ENCODE measurements at regions not wholly inside any gene's neighbourhood (a gene's known extent, or its start where the extent isn't known, plus 50 kb on each side); places are given as distances from the start of the nearest gene placed in this dataset.
A peak's percentile ranks its signal among the peaks of the same experiment; 100 is the strongest.

DNA sequence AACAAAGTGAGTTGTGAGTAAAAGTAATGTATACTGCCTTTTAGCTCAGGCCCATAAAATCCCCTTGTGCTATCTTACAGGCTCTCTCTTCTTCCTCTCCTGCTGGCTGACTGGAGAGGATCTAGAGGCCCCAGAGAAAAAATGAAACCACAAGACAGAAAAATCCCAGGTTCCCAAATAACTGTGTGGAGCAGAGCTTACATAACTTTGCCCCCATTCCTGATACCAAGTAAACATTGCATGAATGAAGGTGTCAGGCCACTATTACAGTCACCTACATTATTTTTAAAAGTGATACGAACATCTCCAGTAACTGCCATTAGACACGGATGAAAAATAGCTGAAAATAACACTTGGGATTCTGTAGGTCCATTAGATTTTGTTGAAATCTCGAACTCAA, 386.0 kb upstream of the NR5A2 start:
- H3K36me3 ChIP-seq (ENCODE audit: insufficient read depth, low read length): no peaks in the 10 kb centered on the region
- Mint-ChIP-seq H3K27me3 (peaks cover 5 to 6% of the 10 kb centered on the region in 2 donors), H3K9me3 (peaks cover 0 to 9% (median 6%) of the 10 kb centered on the region in 5 donors), H3K36me3 (no peaks in the 10 kb centered on the region), H3K4me3 (no peak overlapping the region), H3K4me1 (no peaks in the 10 kb centered on the region), H3K27ac (no peak overlapping the region)
- no peaks in the 10 kb centered on the region for H3K27me3 ChIP-seq (ENCODE audit: insufficient read depth, low read length, poor library complexity, severe bottlenecking)
- POLR2A ChIA-PET: no interaction called here
- CTCF ChIA-PET: no interaction called here
- no peaks in the 10 kb centered on the region for H3K9me3 ChIP-seq (ENCODE audit: low read length)
- DNase-seq: no peak
- H3K4me1 ChIP-seq (ENCODE audit: insufficient read depth, low read length): no peaks in the 10 kb centered on the region
- no peak overlapping the region for H3K27ac ChIP-seq (ENCODE audit: low read depth, low read length)
- no peak overlapping the region for H3K4me3 ChIP-seq (ENCODE audit: low read length)

DNA sequence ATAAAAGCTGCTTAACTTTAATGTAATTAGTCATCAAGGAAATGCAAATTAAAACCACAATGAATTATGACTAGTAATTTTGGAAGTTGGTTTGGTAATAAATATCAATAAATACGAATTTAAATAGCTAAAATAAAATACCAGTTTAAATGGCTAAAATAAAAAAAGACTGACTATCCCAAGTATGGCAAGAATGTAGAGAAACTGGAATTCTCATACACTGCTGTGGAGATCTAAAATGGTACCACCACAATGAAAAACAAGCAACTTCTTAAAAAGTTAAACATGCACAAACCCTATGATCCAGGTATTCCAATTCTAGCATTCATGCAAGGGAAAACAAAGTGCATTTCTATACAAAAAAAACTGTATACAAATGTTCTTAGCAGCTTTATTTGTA, 382.6 kb upstream of the NR5A2 start:
- Mint-ChIP-seq H3K27me3 (peaks cover 11 to 14% of the 10 kb centered on the region in 2 donors), H3K4me3 (no peak overlapping the region), H3K36me3 (no peaks in the 10 kb centered on the region), H3K4me1 (no peaks in the 10 kb centered on the region), H3K9me3 (peaks cover 0 to 5% (median 2%) of the 10 kb centered on the region in 5 donors), H3K27ac (no peak overlapping the region)
- Histone ChIP-seq H3K4me1 (ENCODE audit: insufficient read depth, low read length) (no peaks in the 10 kb centered on the region), H3K4me3 (ENCODE audit: low read length) (no peak overlapping the region), H3K9me3 (ENCODE audit: low read length) (no peaks in the 10 kb centered on the region), H3K27ac (ENCODE audit: low read depth, low read length) (no peak overlapping the region), H3K36me3 (ENCODE audit: insufficient read depth, low read length) (no peaks in the 10 kb centered on the region), H3K27me3 (ENCODE audit: insufficient read depth, low read length, poor library complexity, severe bottlenecking) (no peaks in the 10 kb centered on the region)
- ChIA-PET CTCF (no interaction called here), POLR2A (no interaction called here)
- DNase-seq: no peak

DNA sequence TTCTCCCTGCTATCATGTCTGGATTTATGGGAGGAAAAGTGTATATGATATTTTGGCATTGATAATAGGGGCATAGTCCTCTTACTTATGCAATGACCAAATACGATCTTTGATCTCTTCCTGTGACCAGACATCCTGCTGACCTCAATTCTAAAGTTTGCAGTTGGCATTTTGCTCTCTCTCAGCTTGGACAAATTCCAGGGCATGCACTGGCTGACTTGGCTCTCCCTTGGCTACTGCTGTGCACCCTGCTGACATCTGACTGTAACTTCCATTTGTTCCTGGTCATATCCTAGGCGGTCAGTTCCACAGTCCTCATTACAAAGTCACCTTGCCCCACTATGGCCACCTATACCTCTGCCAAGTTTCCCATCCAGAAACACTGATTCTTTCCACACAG, 380.7 kb upstream of the NR5A2 start:
- no peaks in the 10 kb centered on the region for H3K4me1 ChIP-seq (ENCODE audit: insufficient read depth, low read length)
- H3K27me3 ChIP-seq (ENCODE audit: insufficient read depth, low read length, poor library complexity, severe bottlenecking): no peaks in the 10 kb centered on the region
- Mint-ChIP-seq H3K4me3 (no peak overlapping the region), H3K27me3 (peaks cover 8 to 15% of the 10 kb centered on the region in 2 donors), H3K4me1 (no peaks in the 10 kb centered on the region), H3K9me3 (peaks cover 0 to 9% (median 3%) of the 10 kb centered on the region in 5 donors), H3K27ac (no peak overlapping the region), H3K36me3 (no peaks in the 10 kb centered on the region)
- H3K9me3 ChIP-seq (ENCODE audit: low read length): no peaks in the 10 kb centered on the region
- DNase-seq: no peak
- CTCF ChIA-PET: no interaction called here
- no peaks in the 10 kb centered on the region for H3K36me3 ChIP-seq (ENCODE audit: insufficient read depth, low read length)
- H3K4me3 ChIP-seq (ENCODE audit: low read length): no peak overlapping the region
- H3K27ac ChIP-seq (ENCODE audit: low read depth, low read length): no peak overlapping the region
- POLR2A ChIA-PET: no interaction called here

DNA sequence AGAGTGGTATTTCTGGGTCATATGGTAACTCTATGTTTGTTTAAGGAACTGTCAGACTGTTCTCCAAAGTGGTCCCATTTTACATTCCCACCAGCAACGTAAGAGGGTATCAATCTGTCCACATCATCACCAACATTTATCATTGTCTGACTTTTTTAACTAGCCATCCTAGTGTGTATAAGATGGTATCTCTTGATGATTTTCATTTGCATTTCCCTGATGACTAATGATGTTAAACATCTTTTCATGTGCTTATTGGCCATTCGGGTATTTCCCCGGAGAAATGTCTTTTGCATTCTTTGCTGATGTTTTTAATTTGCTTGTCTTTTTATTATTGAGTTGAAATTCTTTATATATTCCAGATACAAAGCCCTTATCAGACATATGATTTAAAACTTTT, 370.1 kb upstream of the NR5A2 start:
- H3K4me1 ChIP-seq (ENCODE audit: insufficient read depth, low read length): no peaks in the 10 kb centered on the region
- ChIA-PET CTCF (no interaction called here), POLR2A (no interaction called here)
- Mint-ChIP-seq H3K4me3 (no peak overlapping the region), H3K4me1 (no peaks in the 10 kb centered on the region), H3K27me3 (peaks cover 11 to 27% of the 10 kb centered on the region in 2 donors), H3K9me3 (peaks cover 0 to 2% (median 0%) of the 10 kb centered on the region in 5 donors), H3K27ac (no peak overlapping the region), H3K36me3 (no peaks in the 10 kb centered on the region)
- H3K36me3 ChIP-seq (ENCODE audit: insufficient read depth, low read length): no peaks in the 10 kb centered on the region
- H3K27me3 ChIP-seq (ENCODE audit: insufficient read depth, low read length, poor library complexity, severe bottlenecking): no peaks in the 10 kb centered on the region
- H3K9me3 ChIP-seq (ENCODE audit: low read length): no peaks in the 10 kb centered on the region
- no peak for DNase-seq
- no peak overlapping the region for H3K4me3 ChIP-seq (ENCODE audit: low read length)
- H3K27ac ChIP-seq (ENCODE audit: low read depth, low read length): no peak overlapping the region

DNA sequence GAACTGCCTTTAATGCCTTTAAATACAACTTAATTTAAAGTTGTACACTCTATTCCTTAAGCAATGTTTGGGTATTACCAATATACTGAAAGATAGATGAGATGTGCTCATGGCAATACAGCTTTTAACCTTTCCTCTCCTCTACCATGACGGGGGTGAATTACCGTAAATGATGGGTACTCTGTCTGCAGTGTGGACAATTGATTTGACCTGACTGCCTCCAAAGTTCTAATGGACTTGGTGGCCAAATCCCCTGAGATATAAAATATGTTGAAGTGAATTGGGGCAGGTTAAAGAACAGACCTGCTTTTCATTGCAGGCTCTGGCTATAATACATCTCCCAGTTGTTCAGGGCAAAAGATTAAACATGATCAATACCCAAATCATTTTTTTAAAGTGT, 367.4 kb upstream of the NR5A2 start:
- Histone ChIP-seq H3K36me3 (ENCODE audit: insufficient read depth, low read length) (no peaks in the 10 kb centered on the region), H3K4me1 (ENCODE audit: insufficient read depth, low read length) (no peaks in the 10 kb centered on the region), H3K4me3 (ENCODE audit: low read length) (no peak overlapping the region), H3K9me3 (ENCODE audit: low read length) (no peaks in the 10 kb centered on the region), H3K27ac (ENCODE audit: low read depth, low read length) (no peak overlapping the region), H3K27me3 (ENCODE audit: insufficient read depth, low read length, poor library complexity, severe bottlenecking) (no peaks in the 10 kb centered on the region)
- no peaks in the 10 kb centered on the region for H3K4me1 Mint-ChIP-seq
- DNase-seq: no peak
- no peak overlapping the region for H3K4me3 Mint-ChIP-seq
- CTCF ChIA-PET: no interaction called here
- H3K36me3 Mint-ChIP-seq: no peaks in the 10 kb centered on the region
- H3K27me3 Mint-ChIP-seq: peaks cover 9 to 33% of the 10 kb centered on the region in 2 donors
- H3K9me3 Mint-ChIP-seq: no peaks in the 10 kb centered on the region
- POLR2A ChIA-PET: no interaction called here
- no peak overlapping the region for H3K27ac Mint-ChIP-seq

DNA sequence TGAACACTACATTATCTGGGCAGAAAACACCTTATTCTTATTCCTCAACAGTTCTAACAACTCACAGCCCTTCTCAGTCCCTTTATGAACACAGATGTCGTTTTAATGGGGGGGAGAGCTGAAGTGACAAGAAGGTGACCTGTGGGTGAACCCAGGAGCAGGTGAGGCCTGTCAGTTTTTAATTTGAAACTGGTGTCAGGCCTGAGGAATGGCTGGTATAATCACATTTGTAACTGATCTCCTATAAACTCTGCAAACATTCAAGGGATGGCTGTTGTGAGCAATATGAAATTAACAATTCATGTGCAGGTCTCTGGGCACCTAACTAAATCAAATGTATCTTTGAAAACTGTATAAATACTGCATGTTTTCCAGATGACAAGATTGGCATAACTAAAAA, 362.1 kb upstream of the NR5A2 start:
- peaks cover 7 to 33% of the 10 kb centered on the region in 2 donors for H3K27me3 Mint-ChIP-seq
- no peaks in the 10 kb centered on the region for H3K4me1 ChIP-seq (ENCODE audit: insufficient read depth, low read length)
- H3K27me3 ChIP-seq (ENCODE audit: insufficient read depth, low read length, poor library complexity, severe bottlenecking): no peaks in the 10 kb centered on the region
- no peaks in the 10 kb centered on the region for H3K36me3 ChIP-seq (ENCODE audit: insufficient read depth, low read length)
- no peaks in the 10 kb centered on the region for H3K9me3 Mint-ChIP-seq
- ChIA-PET POLR2A (no interaction called here), CTCF (no interaction called here)
- no peaks in the 10 kb centered on the region for H3K36me3 Mint-ChIP-seq
- no peak for DNase-seq
- H3K27ac ChIP-seq (ENCODE audit: low read depth, low read length): no peak overlapping the region
- H3K27ac Mint-ChIP-seq: peak overlapping the region in 2 of 8 donors; percentile 11 to 21
- H3K9me3 ChIP-seq (ENCODE audit: low read length): no peaks in the 10 kb centered on the region
- H3K4me3 ChIP-seq (ENCODE audit: low read length): no peak overlapping the region
- no peaks in the 10 kb centered on the region for H3K4me1 Mint-ChIP-seq
- H3K4me3 Mint-ChIP-seq: no peak overlapping the region

DNA sequence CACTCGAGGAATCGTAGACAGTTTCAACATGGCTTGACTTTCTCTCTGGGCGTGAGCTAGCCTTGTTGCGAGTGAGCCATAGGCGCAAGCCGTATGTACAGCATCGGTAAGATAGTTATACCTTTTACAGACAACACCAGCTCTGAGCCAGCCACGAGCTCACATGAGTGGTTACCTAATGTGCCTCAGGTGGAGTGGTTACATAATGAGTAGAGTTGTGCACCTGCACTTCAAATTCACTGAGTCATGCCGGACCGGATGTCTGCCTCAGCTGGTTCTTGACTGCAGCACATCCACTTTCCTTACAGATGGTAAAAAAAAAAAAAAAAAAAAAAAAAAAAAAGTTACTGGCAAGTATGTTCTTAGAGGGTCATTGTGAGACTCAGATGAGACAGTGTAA, 360.4 kb upstream of the NR5A2 start:
- POLR2A ChIA-PET: no interaction called here
- DNase-seq: no peak
- H3K27ac ChIP-seq (ENCODE audit: low read depth, low read length): no peak overlapping the region
- H3K9me3 ChIP-seq (ENCODE audit: low read length): no peaks in the 10 kb centered on the region
- peaks cover 8 to 27% of the 10 kb centered on the region in 2 donors for H3K27me3 Mint-ChIP-seq
- H3K36me3 Mint-ChIP-seq: no peaks in the 10 kb centered on the region
- CTCF ChIA-PET: interaction anchor here (0.6 kb wide), 1 partner anchor 9 kb away, joined by 3 read pairs; no protein-coding TSS in a partner anchor
- H3K4me3 ChIP-seq (ENCODE audit: low read length): no peak overlapping the region
- H3K27me3 ChIP-seq (ENCODE audit: insufficient read depth, low read length, poor library complexity, severe bottlenecking): no peaks in the 10 kb centered on the region
- no peak overlapping the region for H3K27ac Mint-ChIP-seq
- no peaks in the 10 kb centered on the region for H3K4me1 Mint-ChIP-seq
- no peaks in the 10 kb centered on the region for H3K9me3 Mint-ChIP-seq
- H3K36me3 ChIP-seq (ENCODE audit: insufficient read depth, low read length): no peaks in the 10 kb centered on the region
- no peaks in the 10 kb centered on the region for H3K4me1 ChIP-seq (ENCODE audit: insufficient read depth, low read length)
- no peak overlapping the region for H3K4me3 Mint-ChIP-seq

DNA sequence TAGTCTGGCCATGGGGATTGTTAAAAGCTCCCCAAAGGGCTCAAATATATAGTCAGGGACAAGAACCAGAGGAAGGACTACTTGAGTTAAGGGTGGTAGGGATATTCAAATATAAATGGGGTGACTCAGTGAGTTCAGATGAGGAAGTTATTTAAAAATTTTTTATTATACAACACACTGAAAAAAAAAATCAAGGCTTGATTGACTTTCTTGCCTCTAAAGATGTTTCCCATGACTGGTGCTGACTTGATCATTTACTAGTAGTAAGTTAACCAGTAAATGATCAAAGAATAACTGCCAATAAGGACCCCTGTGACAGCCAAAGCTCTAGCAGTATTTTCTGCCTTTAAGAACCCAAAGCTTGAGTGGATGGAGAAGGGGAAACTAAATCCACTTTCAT, 357.6 kb upstream of the NR5A2 start:
- H3K9me3 ChIP-seq (ENCODE audit: low read length): no peaks in the 10 kb centered on the region
- no peak overlapping the region for H3K4me3 Mint-ChIP-seq
- no peak for DNase-seq
- H3K36me3 Mint-ChIP-seq: no peaks in the 10 kb centered on the region
- H3K27me3 Mint-ChIP-seq: peaks cover 8 to 36% of the 10 kb centered on the region in 2 donors
- H3K27me3 ChIP-seq (ENCODE audit: insufficient read depth, low read length, poor library complexity, severe bottlenecking): no peaks in the 10 kb centered on the region
- H3K27ac Mint-ChIP-seq: no peak overlapping the region
- H3K36me3 ChIP-seq (ENCODE audit: insufficient read depth, low read length): no peaks in the 10 kb centered on the region
- no peaks in the 10 kb centered on the region for H3K4me1 Mint-ChIP-seq
- no peaks in the 10 kb centered on the region for H3K9me3 Mint-ChIP-seq
- CTCF ChIA-PET: no interaction called here
- no peaks in the 10 kb centered on the region for H3K4me1 ChIP-seq (ENCODE audit: insufficient read depth, low read length)
- H3K4me3 ChIP-seq (ENCODE audit: low read length): no peak overlapping the region
- no peak overlapping the region for H3K27ac ChIP-seq (ENCODE audit: low read depth, low read length)
- POLR2A ChIA-PET: no interaction called here

DNA sequence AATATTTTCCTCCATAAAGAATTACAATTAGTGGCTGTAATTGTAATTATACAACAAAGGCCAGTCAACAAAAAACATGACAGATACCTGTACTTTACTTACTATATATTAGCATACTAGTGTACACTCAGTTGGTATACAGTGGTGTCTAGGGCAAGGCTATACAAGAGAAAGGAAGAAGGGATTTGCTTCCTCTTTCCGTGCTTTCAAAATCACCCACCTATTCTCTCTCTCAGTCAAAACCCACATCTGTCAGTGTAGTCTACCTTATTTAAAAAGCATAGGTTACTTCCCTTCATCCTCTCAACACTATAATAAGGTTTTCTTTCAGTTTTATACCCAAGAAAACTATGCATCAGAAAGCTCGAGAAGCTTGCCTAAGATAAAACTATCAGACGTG, 355.8 kb upstream of the NR5A2 start:
- H3K27me3 ChIP-seq (ENCODE audit: insufficient read depth, low read length, poor library complexity, severe bottlenecking): no peaks in the 10 kb centered on the region
- no peaks in the 10 kb centered on the region for H3K36me3 ChIP-seq (ENCODE audit: insufficient read depth, low read length)
- Mint-ChIP-seq H3K27ac (no peak overlapping the region), H3K4me1 (no peaks in the 10 kb centered on the region), H3K27me3 (peaks cover 8 to 39% of the 10 kb centered on the region in 2 donors), H3K4me3 (no peak overlapping the region), H3K36me3 (no peaks in the 10 kb centered on the region), H3K9me3 (no peaks in the 10 kb centered on the region)
- ChIA-PET CTCF (no interaction called here), POLR2A (no interaction called here)
- no peak overlapping the region for H3K27ac ChIP-seq (ENCODE audit: low read depth, low read length)
- no peaks in the 10 kb centered on the region for H3K9me3 ChIP-seq (ENCODE audit: low read length)
- no peaks in the 10 kb centered on the region for H3K4me1 ChIP-seq (ENCODE audit: insufficient read depth, low read length)
- no peak for DNase-seq
- no peak overlapping the region for H3K4me3 ChIP-seq (ENCODE audit: low read length)

All from CD8-positive, alpha-beta memory T cell (primary cell).